Neural cell (in vitro differentiated cells): ENCODE measurements at regions not wholly inside any gene's neighbourhood (a gene's known extent, or its start where the extent isn't known, plus 50 kb on each side); places are given as distances from the start of the nearest gene placed in this dataset.

Experiments
- H2AFZ ChIP-seq: fragments of 200-600, 300-800 bp; sonication (generic), shearing (Covaris generic); 2 replicates; pipeline ENCODE4 v1.6.0; 2014; ENCODE audit warnings: low read depth, mild to moderate bottlenecking, antibody characterized with exemption, low read length, moderate library complexity
- H3F3A ChIP-seq: fragments of 200-600 bp; shearing (Covaris generic); 2 replicates; pipeline ENCODE4 v1.6.1; 2016; ENCODE audit warnings: mild to moderate bottlenecking, moderate library complexity, mixed read lengths, antibody characterized with exemption, low read length; ENCODE audit not compliant: insufficient read depth, poor library complexity, severe bottlenecking
- H3K27ac ChIP-seq: fragments of 200-600, 300-800 bp; sonication (generic), shearing (Covaris generic); 2 replicates; pipeline ENCODE4 v1.5.1; 2014; ENCODE audit warnings: mild to moderate bottlenecking, low read length, moderate library complexity
- H3K27me3 ChIP-seq: fragments of 300-800, 200-600 bp; sonication (generic), shearing (Covaris generic); 2 replicates; pipeline ENCODE4 v1.6.0; 2014; ENCODE audit warnings: mild to moderate bottlenecking, low read depth, low read length, moderate library complexity; ENCODE audit not compliant: insufficient read depth
- H3K36me3 ChIP-seq: fragments of 300-800, 200-600 bp; sonication (generic), shearing (Covaris generic); 2 replicates; pipeline ENCODE4 v1.5.1; 2014; ENCODE audit warnings: mild to moderate bottlenecking, antibody characterized with exemption, low read length, moderate library complexity; ENCODE audit not compliant: insufficient read depth
- H3K4me2 ChIP-seq: fragments of 300-800, 200-600 bp; sonication (generic), shearing (Covaris generic); 2 replicates; pipeline ENCODE4 v1.6.0; 2014; ENCODE audit warnings: mild to moderate bottlenecking, low read length
- H3K4me3 ChIP-seq: fragments of 300-800, 200-600 bp; sonication (generic), shearing (Covaris generic); 2 replicates; pipeline ENCODE4 v1.5.1; 2014; ENCODE audit warnings: mild to moderate bottlenecking, low read length, moderate library complexity
- H3K79me2 ChIP-seq: fragments of 200-600 bp; shearing (Covaris generic); replicated peaks from 2 replicates; pipeline ENCODE4 v1.6.0; 2014; ENCODE audit warnings: mild to moderate bottlenecking, low read length, moderate library complexity; ENCODE audit not compliant: insufficient read depth
- H3K9ac ChIP-seq: fragments of 300-800, 200-600 bp; sonication (generic), shearing (Covaris generic); 2 replicates; pipeline ENCODE4 v1.6.1; 2016; ENCODE audit warnings: mild to moderate bottlenecking, low read length, mixed read lengths
- H3K9me2 ChIP-seq: fragments of 200-600 bp; shearing (Covaris generic); 2 replicates; pipeline ENCODE4 v1.6.1; 2016; ENCODE audit warnings: mild to moderate bottlenecking, low read length, mixed read lengths; ENCODE audit not compliant: insufficient read depth
- H3K9me3 ChIP-seq: fragments of 200-600, 300-800 bp; sonication (generic), shearing (Covaris generic); 2 replicates; pipeline ENCODE4 v1.6.1; 2016; ENCODE audit warnings: mild to moderate bottlenecking, mixed run types, low read length, moderate library complexity, mixed read lengths
- H4K20me1 ChIP-seq: fragments of 200-600 bp; shearing (Covaris generic); 2 replicates; pipeline ENCODE4 v1.6.1; 2016; ENCODE audit warnings: mild to moderate bottlenecking, mixed run types; ENCODE audit not compliant: insufficient read depth
- CTCF ChIP-seq: fragments of 450-650 bp; IDR thresholded peaks from 2 replicates; pipeline ENCODE4 v1.5.1; 2014; ENCODE audit warnings: antibody characterized with exemption, mild to moderate bottlenecking, moderate library complexity; ENCODE audit not compliant: poor library complexity, severe bottlenecking
- EP300 ChIP-seq: fragments of 450-650 bp; conservative IDR thresholded peaks from 2 replicates; pipeline ENCODE4 v1.6.1; 2014; ENCODE audit warnings: antibody characterized with exemption, mild to moderate bottlenecking, moderate library complexity; ENCODE audit not compliant: poor library complexity, severe bottlenecking
- EZH2 ChIP-seq: fragments of 200-600, 300-800 bp; shearing (Covaris generic), sonication (generic); IDR thresholded peaks from 2 replicates; pipeline ENCODE4 v1.6.1; 2014; ENCODE audit warnings: antibody characterized with exemption, low read length, borderline replicate concordance, mild to moderate bottlenecking; ENCODE audit not compliant: insufficient read depth, poor library complexity, severe bottlenecking
- MXI1 ChIP-seq: fragments of 450-650 bp; conservative IDR thresholded peaks from 2 replicates; pipeline ENCODE4 v1.6.1; 2014; ENCODE audit warnings: antibody characterized with exemption, mild to moderate bottlenecking; ENCODE audit not compliant: poor library complexity, severe bottlenecking
- POLR2AphosphoS5 ChIP-seq: IDR thresholded peaks from 2 replicates; pipeline ENCODE4 v1.6.1; 2012
- RAD21 ChIP-seq: fragments of 450-650 bp; conservative IDR thresholded peaks from 2 replicates; pipeline ENCODE4 v1.6.1; 2014; ENCODE audit warnings: antibody characterized with exemption, mild to moderate bottlenecking, moderate library complexity
- REST ChIP-seq: IDR thresholded peaks from 2 replicates; pipeline ENCODE4 v1.6.1; 2012; ENCODE audit warnings: borderline replicate concordance
- SMC3 ChIP-seq: fragments of 450-650 bp; conservative IDR thresholded peaks from 2 replicates; pipeline ENCODE4 v1.6.1; 2014; ENCODE audit warnings: antibody characterized with exemption, mild to moderate bottlenecking, moderate library complexity; ENCODE audit not compliant: poor library complexity
- TAF1 ChIP-seq: IDR thresholded peaks from 2 replicates; pipeline ENCODE4 v1.6.1; 2012; ENCODE audit warnings: low read depth

- no peaks in the 10 kb centered on the region for H3K27me3 ChIP-seq
- H3K9ac ChIP-seq: no peak overlapping the region
- no peaks in the 10 kb centered on the region for H3K36me3 ChIP-seq
- H4K20me1 ChIP-seq: no peaks in the 10 kb centered on the region
- H2AFZ ChIP-seq: no peak overlapping the region
- H3K9me3 ChIP-seq: no peaks in the 10 kb centered on the region
- H3K4me3 ChIP-seq: no peak overlapping the region
- no peak overlapping the region for H3K4me2 ChIP-seq
- H3K79me2 ChIP-seq: no peaks in the 10 kb centered on the region
- H3K27ac ChIP-seq: no peak overlapping the region
- H3K9me2 ChIP-seq: no peaks in the 10 kb centered on the region
- H3F3A ChIP-seq: no peaks in the 10 kb centered on the region
- TF ChIP-seq EP300 (no peak), REST (no peak), CTCF (no peak), EZH2 (no peak), SMC3 (no peak), TAF1 (no peak), MXI1 (no peak), RAD21 (no peak), POLR2AphosphoS5 (no peak)
Measured at GRCh38 chr2:128841803-128842202, 523.1 kb upstream of the HS6ST1 start.

GRCh38 chr2:128867311-128867710 is 548.6 kb upstream of the HS6ST1 start:
- H2AFZ ChIP-seq: no peak overlapping the region
- H3F3A ChIP-seq: no peaks in the 10 kb centered on the region
- H3K9me2 ChIP-seq: no peaks in the 10 kb centered on the region
- H3K36me3 ChIP-seq: no peaks in the 10 kb centered on the region
- no peak overlapping the region for H3K4me2 ChIP-seq
- H3K79me2 ChIP-seq: no peaks in the 10 kb centered on the region
- H3K9ac ChIP-seq: no peak overlapping the region
- no peak overlapping the region for H3K27ac ChIP-seq
- no peaks in the 10 kb centered on the region for H3K9me3 ChIP-seq
- TF ChIP-seq EZH2 (no peak), REST (no peak), MXI1 (no peak), EP300 (no peak), TAF1 (no peak), CTCF (no peak), SMC3 (no peak)
- no peaks in the 10 kb centered on the region for H4K20me1 ChIP-seq
- no peak overlapping the region for H3K4me3 ChIP-seq
- H3K27me3 ChIP-seq: no peaks in the 10 kb centered on the region
